ENCODE measurements at regions not wholly inside any gene's neighbourhood (a gene's known extent, or its start where the extent isn't known, plus 50 kb on each side); places are given as distances from the start of the nearest gene placed in this dataset.

GRCh38 chrX:68945081-68945602 lies 116.3 kb downstream of the EFNB1 start:
- Mint-ChIP-seq H3K36me3 (no peaks in the 10 kb centered on the region), H3K4me3 (no peak overlapping the region), H3K27ac (no peak overlapping the region), H3K9me3 (no peaks in the 10 kb centered on the region), H3K4me1 (no peaks in the 10 kb centered on the region)
- ATAC-seq (no peak), DNase-seq (ENCODE audit: low spot score in 2 of 2) (no peak)

- DNase-seq (ENCODE audit: low spot score in 2 of 2): peak in 1 of 2 donors; percentile 6
- no peaks in the 10 kb centered on the region for H3K9me3 Mint-ChIP-seq
- no peaks in the 10 kb centered on the region for H3K36me3 Mint-ChIP-seq
- H3K4me3 Mint-ChIP-seq: no peak overlapping the region
- no peak for ATAC-seq
- H3K4me1 Mint-ChIP-seq: no peaks in the 10 kb centered on the region
- no peak overlapping the region for H3K27ac Mint-ChIP-seq
These were observed 115.4 kb downstream of the EFNB1 start for GRCh38 chrX:68944211-68944610.

GRCh38 chrX:68942840-68943239 lies 114.0 kb downstream of the EFNB1 start:
- Mint-ChIP-seq H3K36me3 (no peaks in the 10 kb centered on the region), H3K4me3 (no peak overlapping the region), H3K9me3 (no peaks in the 10 kb centered on the region), H3K4me1 (no peaks in the 10 kb centered on the region), H3K27ac (no peak overlapping the region)
- DNase-seq (ENCODE audit: low spot score in 2 of 2) (no peak), ATAC-seq (no peak)

GRCh38 chrX:68942104-68942503 lies 113.3 kb downstream of the EFNB1 start:
- no peak for DNase-seq (ENCODE audit: low spot score in 2 of 2)
- H3K4me3 Mint-ChIP-seq: no peak overlapping the region
- H3K36me3 Mint-ChIP-seq: no peaks in the 10 kb centered on the region
- H3K4me1 Mint-ChIP-seq: no peaks in the 10 kb centered on the region
- no peak for ATAC-seq
- H3K9me3 Mint-ChIP-seq: no peaks in the 10 kb centered on the region
- no peak overlapping the region for H3K27ac Mint-ChIP-seq

GRCh38 chrX:68941385-68941952 lies 112.6 kb downstream of the EFNB1 start:
- H3K4me3 Mint-ChIP-seq: no peak overlapping the region
- no peak for ATAC-seq
- no peaks in the 10 kb centered on the region for H3K4me1 Mint-ChIP-seq
- no peak for DNase-seq (ENCODE audit: low spot score in 2 of 2)
- H3K36me3 Mint-ChIP-seq: no peaks in the 10 kb centered on the region
- H3K9me3 Mint-ChIP-seq: no peaks in the 10 kb centered on the region
- H3K27ac Mint-ChIP-seq: no peak overlapping the region

- ATAC-seq: no peak
- H3K36me3 Mint-ChIP-seq: no peaks in the 10 kb centered on the region
- no peak overlapping the region for H3K27ac Mint-ChIP-seq
- H3K4me1 Mint-ChIP-seq: no peaks in the 10 kb centered on the region
- H3K4me3 Mint-ChIP-seq: no peak overlapping the region
- no peak for DNase-seq (ENCODE audit: low spot score in 2 of 2)
- H3K9me3 Mint-ChIP-seq: no peaks in the 10 kb centered on the region
These were observed 111.8 kb downstream of the EFNB1 start for GRCh38 chrX:68940601-68941000.

- Mint-ChIP-seq H3K9me3 (no peaks in the 10 kb centered on the region), H3K36me3 (no peaks in the 10 kb centered on the region), H3K27ac (no peak overlapping the region), H3K4me3 (no peak overlapping the region), H3K4me1 (no peaks in the 10 kb centered on the region)
- ATAC-seq (no peak), DNase-seq (ENCODE audit: low spot score in 2 of 2) (no peak)
These were observed 111.0 kb downstream of the EFNB1 start for GRCh38 chrX:68939868-68940267.

GRCh38 chrX:68938244-68939004 lies 109.6 kb downstream of the EFNB1 start:
- H3K4me3 Mint-ChIP-seq: no peak overlapping the region
- ATAC-seq (no peak), DNase-seq (ENCODE audit: low spot score in 2 of 2) (no peak)
- no peak overlapping the region for H3K27ac Mint-ChIP-seq
- no peaks in the 10 kb centered on the region for H3K4me1 Mint-ChIP-seq
- no peaks in the 10 kb centered on the region for H3K9me3 Mint-ChIP-seq
- no peaks in the 10 kb centered on the region for H3K36me3 Mint-ChIP-seq

GRCh38 chrX:68937581-68937980 lies 108.8 kb downstream of the EFNB1 start:
- ATAC-seq (peak; percentile 31), DNase-seq (ENCODE audit: low spot score in 2 of 2) (no peak)
- Mint-ChIP-seq H3K27ac (no peak overlapping the region), H3K4me3 (no peak overlapping the region), H3K36me3 (no peaks in the 10 kb centered on the region), H3K4me1 (no peaks in the 10 kb centered on the region), H3K9me3 (no peaks in the 10 kb centered on the region)

- no peaks in the 10 kb centered on the region for H3K9me3 Mint-ChIP-seq
- no peaks in the 10 kb centered on the region for H3K36me3 Mint-ChIP-seq
- ATAC-seq: no peak
- H3K4me3 Mint-ChIP-seq: no peak overlapping the region
- H3K27ac Mint-ChIP-seq: no peak overlapping the region
- H3K4me1 Mint-ChIP-seq: no peaks in the 10 kb centered on the region
- no peak for DNase-seq (ENCODE audit: low spot score in 2 of 2)
These were observed 107.8 kb downstream of the EFNB1 start for GRCh38 chrX:68936608-68937007.

- Mint-ChIP-seq H3K27ac (no peak overlapping the region), H3K36me3 (no peaks in the 10 kb centered on the region), H3K4me1 (no peaks in the 10 kb centered on the region), H3K4me3 (no peak overlapping the region), H3K9me3 (no peaks in the 10 kb centered on the region)
- ATAC-seq (no peak), DNase-seq (ENCODE audit: low spot score in 2 of 2) (no peak)
These were observed 107.3 kb downstream of the EFNB1 start for GRCh38 chrX:68936126-68936525.

- Mint-ChIP-seq H3K9me3 (no peaks in the 10 kb centered on the region), H3K4me3 (no peak overlapping the region), H3K27ac (no peak overlapping the region), H3K4me1 (no peaks in the 10 kb centered on the region), H3K36me3 (no peaks in the 10 kb centered on the region)
- DNase-seq (ENCODE audit: low spot score in 2 of 2): no peak
- no peak for ATAC-seq
These were observed 106.5 kb downstream of the EFNB1 start for GRCh38 chrX:68935362-68935761.

- no peak for ATAC-seq
- no peak for DNase-seq (ENCODE audit: low spot score in 2 of 2)
- Mint-ChIP-seq H3K27ac (no peak overlapping the region), H3K4me1 (no peaks in the 10 kb centered on the region), H3K9me3 (no peaks in the 10 kb centered on the region), H3K4me3 (no peak overlapping the region), H3K36me3 (no peaks in the 10 kb centered on the region)
These were observed 106.1 kb downstream of the EFNB1 start for GRCh38 chrX:68934922-68935321.

GRCh38 chrX:68934421-68934820 lies 105.6 kb downstream of the EFNB1 start:
- DNase-seq (ENCODE audit: low spot score in 2 of 2) (no peak), ATAC-seq (no peak)
- Mint-ChIP-seq H3K36me3 (no peaks in the 10 kb centered on the region), H3K9me3 (no peaks in the 10 kb centered on the region), H3K4me3 (no peak overlapping the region), H3K4me1 (no peaks in the 10 kb centered on the region), H3K27ac (no peak overlapping the region)

- ATAC-seq (no peak), DNase-seq (ENCODE audit: low spot score in 2 of 2) (no peak)
- Mint-ChIP-seq H3K4me3 (no peak overlapping the region), H3K27ac (no peak overlapping the region), H3K9me3 (no peaks in the 10 kb centered on the region), H3K4me1 (no peaks in the 10 kb centered on the region), H3K36me3 (no peaks in the 10 kb centered on the region)
These were observed 103.8 kb downstream of the EFNB1 start for GRCh38 chrX:68932611-68933010.

GRCh38 chrX:68931345-68931744 lies 102.5 kb downstream of the EFNB1 start:
- DNase-seq (ENCODE audit: low spot score in 2 of 2) (no peak), ATAC-seq (no peak)
- Mint-ChIP-seq H3K4me3 (no peak overlapping the region), H3K27ac (no peak overlapping the region), H3K4me1 (no peaks in the 10 kb centered on the region), H3K36me3 (no peaks in the 10 kb centered on the region), H3K9me3 (no peaks in the 10 kb centered on the region)
